Loucy (cell line): ENCODE measurements at regions not wholly inside any gene's neighbourhood (a gene's known extent, or its start where the extent isn't known, plus 50 kb on each side); places are given as distances from the start of the nearest gene placed in this dataset.

Source experiments
- H2AFZ ChIP-seq: fragments of 200-600 bp; sonication (generic); 2 replicates; pipeline ENCODE4 v1.6.0; 2016; ENCODE audit warnings: antibody characterized with exemption, mild to moderate bottlenecking, low read length, moderate library complexity
- H3F3A ChIP-seq: fragments of 200-600 bp; 2 replicates; pipeline ENCODE4 v1.6.0; 2016; ENCODE audit warnings: antibody characterized with exemption, low read depth, mild to moderate bottlenecking
- H3K27me3 ChIP-seq: fragments of 200-600 bp; sonication (generic); 2 replicates; pipeline ENCODE4 v1.6.1; 2014; ENCODE audit warnings: low read length, mild to moderate bottlenecking; ENCODE audit not compliant: insufficient read depth, poor library complexity, severe bottlenecking
- H3K36me3 ChIP-seq: fragments of 200-600 bp; sonication (generic); 2 replicates; pipeline ENCODE4 v1.6.1; 2016; ENCODE audit warnings: low read length; ENCODE audit not compliant: insufficient read depth
- H3K4me1 ChIP-seq: fragments of 200-600 bp; sonication (generic); 2 replicates; pipeline ENCODE4 v1.5.1; 2014; ENCODE audit warnings: low read length, mild to moderate bottlenecking; ENCODE audit not compliant: insufficient read depth, poor library complexity, severe bottlenecking
- H3K4me2 ChIP-seq: fragments of 200-600 bp; sonication (generic); 2 replicates; pipeline ENCODE4 v1.6.0; 2014; ENCODE audit warnings: antibody characterized with exemption, low read length, low read depth, mild to moderate bottlenecking; ENCODE audit not compliant: poor library complexity, severe bottlenecking
- H3K4me3 ChIP-seq: fragments of 200-600 bp; sonication (generic); 2 replicates; pipeline ENCODE4 v1.5.1; 2014; ENCODE audit warnings: low read length, mild to moderate bottlenecking, mixed read lengths; ENCODE audit not compliant: poor library complexity, severe bottlenecking
- H3K79me2 ChIP-seq: fragments of 200-600 bp; sonication (generic); 2 replicates; pipeline ENCODE4 v1.6.1; 2014; ENCODE audit warnings: low read length; ENCODE audit not compliant: insufficient read depth
- H3K9ac ChIP-seq: fragments of 200-600 bp; sonication (generic); 2 replicates; pipeline ENCODE4 v1.6.0; 2014; ENCODE audit warnings: mild to moderate bottlenecking, low read depth, low read length, moderate library complexity; ENCODE audit not compliant: poor library complexity, severe bottlenecking
- H3K9me2 ChIP-seq: fragments of 200-600 bp; sonication (generic); replicated peaks from 2 replicates; pipeline ENCODE4 v1.6.1; 2016; ENCODE audit warnings: low read depth, low read length, mixed read lengths
- H3K9me3 ChIP-seq: fragments of 200-600 bp; sonication (generic); 2 replicates; pipeline ENCODE4 v1.6.1; 2014; ENCODE audit warnings: mild to moderate bottlenecking, antibody characterized with exemption, low read length, low read depth; ENCODE audit not compliant: insufficient read depth
- H4K20me1 ChIP-seq: fragments of 200-600 bp; sonication (generic); 2 replicates; pipeline ENCODE4 v1.6.0; 2014; ENCODE audit warnings: antibody characterized with exemption, low read length, mild to moderate bottlenecking; ENCODE audit not compliant: insufficient read depth, poor library complexity, severe bottlenecking
- EZH2phosphoT487 ChIP-seq: fragments of 200-600 bp; IDR thresholded peaks from 2 replicates; pipeline ENCODE4 v1.6.1; 2018; ENCODE audit warnings: antibody characterized with exemption, mild to moderate bottlenecking, moderate library complexity, borderline replicate concordance
- TF ChIP-seq, protein P1 (sequence below): fragments of 200-600 bp; sonication (generic); conservative IDR thresholded peaks from 2 replicates; pipeline ENCODE4 v1.5.1; 2014; ENCODE audit warnings: mild to moderate bottlenecking, antibody characterized with exemption, low read length

DNA sequence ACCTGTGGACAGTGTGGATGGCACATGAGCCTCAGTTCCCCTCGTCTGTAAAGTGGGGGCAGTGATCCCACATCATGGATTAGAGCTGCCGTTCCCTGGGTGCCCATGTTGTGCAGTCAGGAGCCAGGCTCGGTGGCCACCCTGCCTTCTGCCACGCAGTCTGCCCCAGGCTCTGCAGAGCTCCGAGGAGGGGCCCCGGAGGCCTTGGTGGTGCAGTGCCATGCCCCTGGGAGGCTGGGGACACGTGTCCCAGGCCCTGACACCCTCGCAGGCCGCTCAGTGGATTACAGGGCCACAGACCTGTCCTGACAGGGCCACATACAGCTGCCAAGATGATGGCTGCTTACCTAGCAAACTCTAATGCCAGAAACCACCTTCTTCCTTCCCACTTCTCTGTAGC is 59.7 kb upstream of the ZNF469 start:
- H3K9me2 ChIP-seq = no peaks in the 10 kb centered on the region
- no peaks in the 10 kb centered on the region for H3K79me2 ChIP-seq
- H3F3A ChIP-seq = no peaks in the 10 kb centered on the region
- TF ChIP-seq, protein P1, sequence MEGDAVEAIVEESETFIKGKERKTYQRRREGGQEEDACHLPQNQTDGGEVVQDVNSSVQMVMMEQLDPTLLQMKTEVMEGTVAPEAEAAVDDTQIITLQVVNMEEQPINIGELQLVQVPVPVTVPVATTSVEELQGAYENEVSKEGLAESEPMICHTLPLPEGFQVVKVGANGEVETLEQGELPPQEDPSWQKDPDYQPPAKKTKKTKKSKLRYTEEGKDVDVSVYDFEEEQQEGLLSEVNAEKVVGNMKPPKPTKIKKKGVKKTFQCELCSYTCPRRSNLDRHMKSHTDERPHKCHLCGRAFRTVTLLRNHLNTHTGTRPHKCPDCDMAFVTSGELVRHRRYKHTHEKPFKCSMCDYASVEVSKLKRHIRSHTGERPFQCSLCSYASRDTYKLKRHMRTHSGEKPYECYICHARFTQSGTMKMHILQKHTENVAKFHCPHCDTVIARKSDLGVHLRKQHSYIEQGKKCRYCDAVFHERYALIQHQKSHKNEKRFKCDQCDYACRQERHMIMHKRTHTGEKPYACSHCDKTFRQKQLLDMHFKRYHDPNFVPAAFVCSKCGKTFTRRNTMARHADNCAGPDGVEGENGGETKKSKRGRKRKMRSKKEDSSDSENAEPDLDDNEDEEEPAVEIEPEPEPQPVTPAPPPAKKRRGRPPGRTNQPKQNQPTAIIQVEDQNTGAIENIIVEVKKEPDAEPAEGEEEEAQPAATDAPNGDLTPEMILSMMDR = no peak
- no peak for TF ChIP-seq EZH2phosphoT487
- H4K20me1 ChIP-seq = no peaks in the 10 kb centered on the region
- H3K36me3 ChIP-seq = no peaks in the 10 kb centered on the region
- H3K9ac ChIP-seq = no peak overlapping the region
- no peak overlapping the region for H2AFZ ChIP-seq
- no peaks in the 10 kb centered on the region; the same call in 1 of the 2 replicates for H3K9me3 ChIP-seq
- no peaks in the 10 kb centered on the region for H3K27me3 ChIP-seq
- no peaks in the 10 kb centered on the region for H3K4me1 ChIP-seq
- H3K4me3 ChIP-seq = no peak overlapping the region
- no peak overlapping the region for H3K4me2 ChIP-seq

DNA sequence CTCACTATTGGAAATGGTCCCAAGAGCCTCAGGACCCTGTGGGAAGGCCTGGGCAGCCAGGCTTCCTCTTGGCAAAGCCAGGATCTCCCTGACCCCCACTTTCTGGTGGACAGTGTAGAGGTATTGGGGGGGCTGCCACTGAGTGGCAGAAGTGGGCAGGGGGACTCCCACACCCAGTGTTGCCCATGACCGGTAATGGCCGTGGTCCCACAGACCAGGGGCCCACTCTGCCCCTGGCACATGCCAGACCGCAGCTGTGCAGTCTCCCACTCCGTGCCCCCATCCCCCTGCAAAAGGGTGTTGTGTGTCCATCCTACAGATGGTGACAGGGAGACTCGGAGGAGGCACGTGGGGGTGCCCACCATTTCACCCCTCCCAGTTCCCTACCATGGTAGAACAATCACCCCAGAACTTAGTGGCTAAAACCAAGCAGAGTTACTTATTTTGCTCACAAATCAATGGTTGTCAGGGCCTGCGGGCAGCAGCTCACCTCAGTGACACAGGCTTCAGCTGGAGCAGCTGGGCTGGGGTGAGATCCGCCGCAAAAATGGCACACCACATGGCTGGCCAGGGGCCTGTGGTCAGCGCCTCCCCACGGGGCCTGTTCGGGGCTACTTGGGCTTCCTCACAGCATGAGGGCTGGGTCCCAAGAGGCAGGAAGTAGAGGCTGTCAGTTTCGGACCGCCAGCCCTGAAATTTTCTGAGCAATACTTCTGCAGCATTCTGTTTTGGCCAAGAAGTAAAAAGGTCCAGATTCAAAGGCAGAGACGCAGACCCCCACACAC is 59.0 kb upstream of the ZNF469 start:
- no peak overlapping the region for H2AFZ ChIP-seq

GRCh38 chr16:88325087-88325750 is 57.5 kb upstream of the ZNF469 start:
- H3K36me3 ChIP-seq = no peaks in the 10 kb centered on the region
- H3K4me2 ChIP-seq = no peak overlapping the region
- H3K9me3 ChIP-seq = no peaks in the 10 kb centered on the region; the same call in 1 of the 2 replicates
- no peaks in the 10 kb centered on the region for H3K79me2 ChIP-seq
- no peak overlapping the region for H3K4me3 ChIP-seq
- H3K9ac ChIP-seq = no peak overlapping the region
- no peaks in the 10 kb centered on the region for H3K4me1 ChIP-seq
- TF ChIP-seq, protein P1 = no peak
- no peak for TF ChIP-seq EZH2phosphoT487
- no peaks in the 10 kb centered on the region for H3K9me2 ChIP-seq
- no peaks in the 10 kb centered on the region for H3K27me3 ChIP-seq
- no peak overlapping the region for H2AFZ ChIP-seq
- no peaks in the 10 kb centered on the region for H3F3A ChIP-seq
- H4K20me1 ChIP-seq = no peaks in the 10 kb centered on the region

More for the DNA sequence above, 59.0 kb upstream of the ZNF469 start:
- H3K4me1 ChIP-seq = no peaks in the 10 kb centered on the region
- H4K20me1 ChIP-seq = no peaks in the 10 kb centered on the region
- no peak overlapping the region for H3K4me3 ChIP-seq
- H3K4me2 ChIP-seq = no peak overlapping the region
- no peaks in the 10 kb centered on the region; the same call in 1 of the 2 replicates for H3K9me3 ChIP-seq
- H3K36me3 ChIP-seq = no peaks in the 10 kb centered on the region
- TF ChIP-seq, protein P1 = no peak
- no peak for TF ChIP-seq EZH2phosphoT487
- H3F3A ChIP-seq = no peaks in the 10 kb centered on the region
- no peak overlapping the region for H3K9ac ChIP-seq
- no peaks in the 10 kb centered on the region for H3K27me3 ChIP-seq
- H3K9me2 ChIP-seq = no peaks in the 10 kb centered on the region
- H3K79me2 ChIP-seq = no peaks in the 10 kb centered on the region
